IgD-negative memory B cell (primary cell): ENCODE measurements at regions not wholly inside any gene's neighbourhood (a gene's known extent, or its start where the extent isn't known, plus 50 kb on each side); places are given as distances from the start of the nearest gene placed in this dataset.

Source experiments
- H3K27ac Mint-ChIP-seq, 3 donors: one replicate each; pipeline ENCODE4 v1.8.0; 2020 to 2022; ENCODE audit warnings: mild to moderate bottlenecking in 3 of 3, mixed read lengths in 3 of 3, moderate library complexity in 1 of 3
- H3K27me3 Mint-ChIP-seq: one replicate; pipeline ENCODE4 v1.8.0; 2021; ENCODE audit warnings: mixed read lengths
- H3K36me3 Mint-ChIP-seq: one replicate; pipeline ENCODE4 v1.8.0; 2020; ENCODE audit warnings: mild to moderate bottlenecking, mixed read lengths
- H3K4me1 Mint-ChIP-seq, 3 donors: one replicate each; pipeline ENCODE4 v1.8.0; 2020 to 2022; ENCODE audit warnings: mixed read lengths in 3 of 3, mild to moderate bottlenecking in 1 of 3
- H3K4me3 Mint-ChIP-seq, 4 donors: one replicate each; pipeline ENCODE4 v1.8.0; 2020 to 2022; ENCODE audit warnings: mild to moderate bottlenecking in 4 of 4, mixed read lengths in 4 of 4, moderate library complexity in 3 of 4
- H3K9me3 Mint-ChIP-seq, 3 donors: one replicate each; pipeline ENCODE4 v1.8.0; 2020 to 2021; ENCODE audit warnings: mixed read lengths in 3 of 3, mild to moderate bottlenecking in 1 of 3

GRCh38 chr7:13188922-13189321, 501.5 kb downstream of the ARL4A start:
- H3K36me3 Mint-ChIP-seq: no peaks in the 10 kb centered on the region
- H3K27me3 Mint-ChIP-seq: peaks cover 2% of the 10 kb centered on the region
- no peak overlapping the region for H3K27ac Mint-ChIP-seq
- H3K4me3 Mint-ChIP-seq: no peak overlapping the region
- H3K4me1 Mint-ChIP-seq: no peaks in the 10 kb centered on the region
- H3K9me3 Mint-ChIP-seq: no peaks in the 10 kb centered on the region

- H3K36me3 Mint-ChIP-seq: no peaks in the 10 kb centered on the region
- no peaks in the 10 kb centered on the region for H3K9me3 Mint-ChIP-seq
- no peak overlapping the region for H3K4me3 Mint-ChIP-seq
- H3K27ac Mint-ChIP-seq: no peak overlapping the region
- no peaks in the 10 kb centered on the region for H3K4me1 Mint-ChIP-seq
- H3K27me3 Mint-ChIP-seq: peaks cover 2% of the 10 kb centered on the region
Observed at GRCh38 chr7:13189668-13190067, 502.2 kb downstream of the ARL4A start.

- no peaks in the 10 kb centered on the region for H3K36me3 Mint-ChIP-seq
- H3K9me3 Mint-ChIP-seq: no peaks in the 10 kb centered on the region
- H3K4me1 Mint-ChIP-seq: peaks cover 0 to 2% (median 0%) of the 10 kb centered on the region in 3 donors
- H3K4me3 Mint-ChIP-seq: no peak overlapping the region
- H3K27ac Mint-ChIP-seq: no peak overlapping the region
- H3K27me3 Mint-ChIP-seq: no peaks in the 10 kb centered on the region
Observed at GRCh38 chr7:13197501-13197900, 510.1 kb downstream of the ARL4A start.

- Mint-ChIP-seq H3K36me3 (no peaks in the 10 kb centered on the region), H3K4me1 (peaks cover 0 to 2% (median 0%) of the 10 kb centered on the region in 3 donors), H3K4me3 (no peak overlapping the region), H3K9me3 (no peaks in the 10 kb centered on the region), H3K27me3 (no peaks in the 10 kb centered on the region), H3K27ac (no peak overlapping the region)
Observed at GRCh38 chr7:13198036-13198435, 510.6 kb downstream of the ARL4A start.

- H3K9me3 Mint-ChIP-seq: no peaks in the 10 kb centered on the region
- no peaks in the 10 kb centered on the region for H3K36me3 Mint-ChIP-seq
- H3K4me3 Mint-ChIP-seq: no peak overlapping the region
- peaks cover 0 to 2% (median 0%) of the 10 kb centered on the region in 3 donors for H3K4me1 Mint-ChIP-seq
- H3K27ac Mint-ChIP-seq: no peak overlapping the region
- H3K27me3 Mint-ChIP-seq: no peaks in the 10 kb centered on the region
Observed at GRCh38 chr7:13198727-13199126, 511.3 kb downstream of the ARL4A start.

- no peak overlapping the region for H3K27ac Mint-ChIP-seq
- H3K27me3 Mint-ChIP-seq: no peaks in the 10 kb centered on the region
- H3K9me3 Mint-ChIP-seq: no peaks in the 10 kb centered on the region
- no peak overlapping the region for H3K4me3 Mint-ChIP-seq
- no peaks in the 10 kb centered on the region for H3K36me3 Mint-ChIP-seq
- peaks cover 0 to 2% (median 0%) of the 10 kb centered on the region in 3 donors for H3K4me1 Mint-ChIP-seq
Observed at GRCh38 chr7:13201628-13202027, 514.2 kb downstream of the ARL4A start.

- H3K4me3 Mint-ChIP-seq: no peak overlapping the region
- no peak overlapping the region for H3K27ac Mint-ChIP-seq
- no peaks in the 10 kb centered on the region for H3K36me3 Mint-ChIP-seq
- H3K9me3 Mint-ChIP-seq: no peaks in the 10 kb centered on the region
- peaks cover 0 to 3% (median 0%) of the 10 kb centered on the region in 3 donors for H3K4me1 Mint-ChIP-seq
- no peaks in the 10 kb centered on the region for H3K27me3 Mint-ChIP-seq
Observed at GRCh38 chr7:13217768-13218167, 530.3 kb downstream of the ARL4A start.

- H3K4me1 Mint-ChIP-seq: no peaks in the 10 kb centered on the region
- H3K27me3 Mint-ChIP-seq: no peaks in the 10 kb centered on the region
- H3K27ac Mint-ChIP-seq: peak overlapping the region in 1 of 3 donors; percentile 7
- H3K4me3 Mint-ChIP-seq: no peak overlapping the region
- no peaks in the 10 kb centered on the region for H3K36me3 Mint-ChIP-seq
- H3K9me3 Mint-ChIP-seq: no peaks in the 10 kb centered on the region
Observed at GRCh38 chr7:13225068-13225467, 537.6 kb downstream of the ARL4A start.

GRCh38 chr7:13226385-13226784, 539.0 kb downstream of the ARL4A start:
- no peaks in the 10 kb centered on the region for H3K36me3 Mint-ChIP-seq
- no peaks in the 10 kb centered on the region for H3K27me3 Mint-ChIP-seq
- H3K9me3 Mint-ChIP-seq: no peaks in the 10 kb centered on the region
- H3K4me3 Mint-ChIP-seq: no peak overlapping the region
- no peaks in the 10 kb centered on the region for H3K4me1 Mint-ChIP-seq
- H3K27ac Mint-ChIP-seq: no peak overlapping the region

- no peaks in the 10 kb centered on the region for H3K27me3 Mint-ChIP-seq
- no peaks in the 10 kb centered on the region for H3K36me3 Mint-ChIP-seq
- no peaks in the 10 kb centered on the region for H3K9me3 Mint-ChIP-seq
Observed at GRCh38 chr7:13231216-13231615, 543.8 kb downstream of the ARL4A start.

GRCh38 chr7:13235436-13235835, 548.0 kb downstream of the ARL4A start:
- H3K4me1 Mint-ChIP-seq: no peaks in the 10 kb centered on the region
- no peaks in the 10 kb centered on the region for H3K9me3 Mint-ChIP-seq
- H3K36me3 Mint-ChIP-seq: no peaks in the 10 kb centered on the region
- H3K4me3 Mint-ChIP-seq: no peak overlapping the region
- no peaks in the 10 kb centered on the region for H3K27me3 Mint-ChIP-seq
- no peak overlapping the region for H3K27ac Mint-ChIP-seq

More at GRCh38 chr7:13231216-13231615, 543.8 kb downstream of the ARL4A start:
- Mint-ChIP-seq H3K4me1 (no peaks in the 10 kb centered on the region), H3K4me3 (no peak overlapping the region), H3K27ac (no peak overlapping the region)

GRCh38 chr7:13236026-13236425, 548.6 kb downstream of the ARL4A start:
- H3K4me3 Mint-ChIP-seq: no peak overlapping the region
- no peak overlapping the region for H3K27ac Mint-ChIP-seq
- no peaks in the 10 kb centered on the region for H3K27me3 Mint-ChIP-seq
- H3K4me1 Mint-ChIP-seq: no peaks in the 10 kb centered on the region
- H3K36me3 Mint-ChIP-seq: no peaks in the 10 kb centered on the region
- no peaks in the 10 kb centered on the region for H3K9me3 Mint-ChIP-seq

- no peaks in the 10 kb centered on the region for H3K4me1 Mint-ChIP-seq
- H3K4me3 Mint-ChIP-seq: no peak overlapping the region
- no peaks in the 10 kb centered on the region for H3K27me3 Mint-ChIP-seq
- H3K27ac Mint-ChIP-seq: no peak overlapping the region
- H3K36me3 Mint-ChIP-seq: no peaks in the 10 kb centered on the region
- no peaks in the 10 kb centered on the region for H3K9me3 Mint-ChIP-seq
Observed at GRCh38 chr7:13240349-13240748, 552.9 kb downstream of the ARL4A start.

- no peak overlapping the region for H3K4me3 Mint-ChIP-seq
- H3K9me3 Mint-ChIP-seq: no peaks in the 10 kb centered on the region
- H3K27me3 Mint-ChIP-seq: no peaks in the 10 kb centered on the region
- H3K4me1 Mint-ChIP-seq: no peaks in the 10 kb centered on the region
- no peak overlapping the region for H3K27ac Mint-ChIP-seq
- H3K36me3 Mint-ChIP-seq: no peaks in the 10 kb centered on the region
Observed at GRCh38 chr7:13241416-13241815, 554.0 kb downstream of the ARL4A start.

- peaks cover 2% of the 10 kb centered on the region for H3K27me3 Mint-ChIP-seq
- H3K4me1 Mint-ChIP-seq: no peaks in the 10 kb centered on the region
- no peak overlapping the region for H3K4me3 Mint-ChIP-seq
- no peaks in the 10 kb centered on the region for H3K9me3 Mint-ChIP-seq
- no peak overlapping the region for H3K27ac Mint-ChIP-seq
- no peaks in the 10 kb centered on the region for H3K36me3 Mint-ChIP-seq
Observed at GRCh38 chr7:13257661-13258060, 570.2 kb downstream of the ARL4A start.

GRCh38 chr7:13258386-13258785, 571.0 kb downstream of the ARL4A start:
- Mint-ChIP-seq H3K4me3 (no peak overlapping the region), H3K36me3 (no peaks in the 10 kb centered on the region), H3K4me1 (no peaks in the 10 kb centered on the region), H3K27ac (no peak overlapping the region), H3K27me3 (peaks cover 2% of the 10 kb centered on the region), H3K9me3 (no peaks in the 10 kb centered on the region)

GRCh38 chr7:13259930-13260329, 572.5 kb downstream of the ARL4A start:
- H3K27me3 Mint-ChIP-seq: peaks cover 2% of the 10 kb centered on the region
- H3K9me3 Mint-ChIP-seq: no peaks in the 10 kb centered on the region
- H3K4me1 Mint-ChIP-seq: no peaks in the 10 kb centered on the region
- no peak overlapping the region for H3K4me3 Mint-ChIP-seq
- no peaks in the 10 kb centered on the region for H3K36me3 Mint-ChIP-seq
- H3K27ac Mint-ChIP-seq: no peak overlapping the region
